MM.1S (cell line): ENCODE measurements at regions not wholly inside any gene's neighbourhood (a gene's known extent, or its start where the extent isn't known, plus 50 kb on each side); places are given as distances from the start of the nearest gene placed in this dataset.
"Not testable (repeated sequence)": the region's sequence is repeated elsewhere in the genome, so short reads cannot be mapped to it uniquely, and the experiment has no call there.

Source experiments
- DNase-seq: peaks from one replicate; pipeline ENCODE4 v3.0.0-alpha.2; 2015
- H2AFZ ChIP-seq: fragments of 300-600 bp; sonication (generic); 2 replicates; pipeline ENCODE4 v1.6.0; 2016; ENCODE audit warnings: antibody characterized with exemption, low read length
- H3F3A ChIP-seq: fragments of 300-600 bp; sonication (generic); 2 replicates; pipeline ENCODE4 v1.6.1; 2016; ENCODE audit warnings: mild to moderate bottlenecking, antibody characterized with exemption, low read length, moderate library complexity, mixed read lengths; ENCODE audit not compliant: insufficient read depth
- H3K27ac ChIP-seq: fragments of 300-600 bp; sonication (generic); 2 replicates; pipeline ENCODE4 v1.5.1; 2016; ENCODE audit warnings: mild to moderate bottlenecking, low read length
- H3K27me3 ChIP-seq: fragments of 300-600 bp; sonication (generic); replicated peaks from 2 replicates; pipeline ENCODE4 v1.6.0; 2016; ENCODE audit warnings: low read length; ENCODE audit not compliant: insufficient read depth
- H3K36me3 ChIP-seq: fragments of 300-600 bp; sonication (generic); replicated peaks from 2 replicates; pipeline ENCODE4 v1.6.1; 2016; ENCODE audit warnings: mild to moderate bottlenecking, low read length, mixed read lengths; ENCODE audit not compliant: insufficient read depth
- H3K4me1 ChIP-seq: fragments of 300-600 bp; sonication (generic); 2 replicates; pipeline ENCODE4 v1.6.1; 2016; ENCODE audit warnings: low read length, mixed read lengths
- H3K4me2 ChIP-seq: fragments of 300-600 bp; sonication (generic); 2 replicates; pipeline ENCODE4 v1.6.0; 2016; ENCODE audit warnings: low read depth, low read length
- H3K4me3 ChIP-seq: fragments of 300-600 bp; sonication (generic); 2 replicates; pipeline ENCODE4 v1.5.1; 2016; ENCODE audit warnings: low read length, mixed read lengths
- H3K79me2 ChIP-seq: fragments of 300-600 bp; sonication (generic); 2 replicates; pipeline ENCODE4 v1.6.1; 2016; ENCODE audit warnings: mixed run types, low read length, mixed read lengths
- H3K9ac ChIP-seq: fragments of 300-600 bp; sonication (generic); 2 replicates; pipeline ENCODE4 v1.6.1; 2016; ENCODE audit warnings: low read length, mixed read lengths
- H3K9me2 ChIP-seq: fragments of 300-600 bp; sonication (generic); replicated peaks from 2 replicates; pipeline ENCODE4 v1.6.1; 2016; ENCODE audit warnings: mild to moderate bottlenecking, low read length, mixed read lengths; ENCODE audit not compliant: insufficient read depth
- H3K9me3 ChIP-seq: fragments of 300-600 bp; sonication (generic); replicated peaks from 2 replicates; pipeline ENCODE4 v1.6.1; 2016; ENCODE audit warnings: mild to moderate bottlenecking, low read length, mixed read lengths; ENCODE audit not compliant: insufficient read depth
- H4K20me1 ChIP-seq: fragments of 300-600 bp; sonication (generic); 2 replicates; pipeline ENCODE4 v1.6.1; 2016; ENCODE audit warnings: mild to moderate bottlenecking, low read length, moderate library complexity, mixed read lengths; ENCODE audit not compliant: insufficient read depth
- CTCF ChIP-seq: fragments of 300-600 bp; sonication (generic); IDR thresholded peaks from 2 replicates; pipeline ENCODE4 v1.5.1; 2016; ENCODE audit warnings: antibody characterized with exemption, low read length, mixed read lengths
- EZH2 ChIP-seq: fragments of 300-600 bp; sonication (generic); optimal IDR thresholded peaks from 2 replicates; pipeline ENCODE3; 2017; ENCODE audit warnings: low read depth, mild to moderate bottlenecking, antibody characterized with exemption, low read length, mixed read lengths
- EZH2phosphoT487 ChIP-seq: fragments of 300-600 bp; sonication (generic); IDR thresholded peaks from 2 replicates; pipeline ENCODE4 v1.6.1; 2018; ENCODE audit warnings: antibody characterized with exemption, low read length

GRCh38 chr3:162629372-162629771 is 1132.8 kb downstream of the OTOL1 start:
- Histone ChIP-seq H3K9me3 (no peaks in the 10 kb centered on the region), H3K9ac (no peak overlapping the region), H3K4me2 (no peak overlapping the region), H3K9me2 (no peaks in the 10 kb centered on the region; the same call in 1 of the 2 replicates), H3K79me2 (no peaks in the 10 kb centered on the region), H3F3A (no peaks in the 10 kb centered on the region), H3K27ac (no peak overlapping the region), H2AFZ (no peak overlapping the region), H3K36me3 (no peaks in the 10 kb centered on the region), H4K20me1 (no peaks in the 10 kb centered on the region), H3K4me3 (no peak overlapping the region), H3K27me3 (no peaks in the 10 kb centered on the region), H3K4me1 (no peaks in the 10 kb centered on the region)
- TF ChIP-seq EZH2phosphoT487 (no peak), EZH2 (no peak), CTCF (no peak)
- DNase-seq, result no peak

GRCh38 chr3:162632672-162633071 is 1136.1 kb downstream of the OTOL1 start:
- no peak overlapping the region for H3K27ac ChIP-seq
- no peaks in the 10 kb centered on the region for H3K79me2 ChIP-seq
- H3K4me1 ChIP-seq, result no peaks in the 10 kb centered on the region
- no peak overlapping the region for H3K9ac ChIP-seq
- no peaks in the 10 kb centered on the region; the same call in 1 of the 2 replicates for H3K9me2 ChIP-seq
- H3F3A ChIP-seq, result no peaks in the 10 kb centered on the region
- H3K36me3 ChIP-seq, result no peaks in the 10 kb centered on the region
- H3K4me2 ChIP-seq, result no peak overlapping the region
- no peak overlapping the region for H2AFZ ChIP-seq
- no peaks in the 10 kb centered on the region for H3K9me3 ChIP-seq
- H3K4me3 ChIP-seq, result no peak overlapping the region
- no peaks in the 10 kb centered on the region for H3K27me3 ChIP-seq
- TF ChIP-seq CTCF, result no peak
- TF ChIP-seq EZH2phosphoT487, result no peak
- TF ChIP-seq EZH2, result no peak
- no peaks in the 10 kb centered on the region for H4K20me1 ChIP-seq
- no peak for DNase-seq

GRCh38 chr3:162640208-162640607 is 1143.6 kb downstream of the OTOL1 start:
- H3K4me1 ChIP-seq, DNase-seq, H3K9me3 ChIP-seq, H4K20me1 ChIP-seq, H3K27ac ChIP-seq, H3K9me2 ChIP-seq, H3K9ac ChIP-seq, H3F3A ChIP-seq, H3K4me3 ChIP-seq, H2AFZ ChIP-seq, H3K79me2 ChIP-seq, H3K36me3 ChIP-seq, H3K27me3 ChIP-seq, H3K4me2 ChIP-seq: not testable (repeated sequence)

GRCh38 chr3:162641317-162641716 is 1144.7 kb downstream of the OTOL1 start:
- TF ChIP-seq EZH2 (no peak), CTCF (no peak), EZH2phosphoT487 (no peak)
- no peaks in the 10 kb centered on the region for H3K9me2 ChIP-seq
- no peak for DNase-seq
- H3K36me3 ChIP-seq, result no peaks in the 10 kb centered on the region
- no peak overlapping the region for H2AFZ ChIP-seq
- H4K20me1 ChIP-seq, result no peaks in the 10 kb centered on the region
- H3F3A ChIP-seq, result no peaks in the 10 kb centered on the region
- H3K4me2 ChIP-seq, result no peak overlapping the region
- no peak overlapping the region for H3K4me3 ChIP-seq
- no peaks in the 10 kb centered on the region for H3K4me1 ChIP-seq
- H3K27me3 ChIP-seq, result no peaks in the 10 kb centered on the region
- H3K9ac ChIP-seq, result no peak overlapping the region
- no peaks in the 10 kb centered on the region for H3K79me2 ChIP-seq
- no peaks in the 10 kb centered on the region for H3K9me3 ChIP-seq
- no peak overlapping the region for H3K27ac ChIP-seq
